Stomach (tissue), 4 donors: ENCODE measurements at regions not wholly inside any gene's neighbourhood (a gene's known extent, or its start where the extent isn't known, plus 50 kb on each side); places are given as distances from the start of the nearest gene placed in this dataset.

Experiments
- POLR2A ChIP-seq, 4 donors: fragments of 450-650 bp; IDR thresholded peaks; one replicate each; pipeline ENCODE4 v1.6.1; 2016; ENCODE audit warnings: antibody characterized with exemption in 4 of 4, control low read depth in 2 of 4, mild to moderate bottlenecking in 1 of 4, moderate library complexity in 1 of 4
- POLR2AphosphoS5 ChIP-seq, 3 donors: sonication (generic); formaldehyde crosslinking; IDR thresholded peaks; one replicate each; pipeline ENCODE4 v1.6.1; 2016; ENCODE audit warnings: antibody characterized with exemption in 3 of 3
- TF ChIP-seq, protein P1 (sequence below), 7 experiments: fragments of 450-650 bp in 4 of 7; fragments of 200-600 bp in 3 of 7; sonication (generic) in 3 of 7; IDR thresholded peaks; one replicate each; pipeline ENCODE4 v1.5.1; 2016 to 2019; ENCODE audit warnings: antibody characterized with exemption in 7 of 7, control low read depth in 2 of 7, mild to moderate bottlenecking in 1 of 7

DNA sequence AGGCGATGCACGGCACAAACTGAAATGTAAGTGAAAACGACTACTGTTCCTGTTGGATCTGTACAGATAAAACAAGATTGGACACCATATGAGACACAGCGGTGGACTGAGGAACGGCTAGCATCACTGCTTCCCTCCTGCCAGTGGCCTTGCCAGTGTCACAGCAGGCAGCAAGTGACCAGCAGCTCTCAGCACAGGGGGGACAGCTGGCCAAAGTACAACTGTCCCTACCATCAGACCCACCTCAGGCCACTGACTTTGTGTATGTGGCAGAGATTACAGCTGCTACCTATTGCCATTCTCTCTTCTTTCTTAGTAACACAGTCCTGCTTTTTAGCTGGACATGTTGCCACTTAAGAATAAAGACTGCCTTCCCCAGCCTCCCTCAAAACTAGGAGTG, 80.0 kb upstream of the SLC66A3 start:
- TF ChIP-seq, protein P1, sequence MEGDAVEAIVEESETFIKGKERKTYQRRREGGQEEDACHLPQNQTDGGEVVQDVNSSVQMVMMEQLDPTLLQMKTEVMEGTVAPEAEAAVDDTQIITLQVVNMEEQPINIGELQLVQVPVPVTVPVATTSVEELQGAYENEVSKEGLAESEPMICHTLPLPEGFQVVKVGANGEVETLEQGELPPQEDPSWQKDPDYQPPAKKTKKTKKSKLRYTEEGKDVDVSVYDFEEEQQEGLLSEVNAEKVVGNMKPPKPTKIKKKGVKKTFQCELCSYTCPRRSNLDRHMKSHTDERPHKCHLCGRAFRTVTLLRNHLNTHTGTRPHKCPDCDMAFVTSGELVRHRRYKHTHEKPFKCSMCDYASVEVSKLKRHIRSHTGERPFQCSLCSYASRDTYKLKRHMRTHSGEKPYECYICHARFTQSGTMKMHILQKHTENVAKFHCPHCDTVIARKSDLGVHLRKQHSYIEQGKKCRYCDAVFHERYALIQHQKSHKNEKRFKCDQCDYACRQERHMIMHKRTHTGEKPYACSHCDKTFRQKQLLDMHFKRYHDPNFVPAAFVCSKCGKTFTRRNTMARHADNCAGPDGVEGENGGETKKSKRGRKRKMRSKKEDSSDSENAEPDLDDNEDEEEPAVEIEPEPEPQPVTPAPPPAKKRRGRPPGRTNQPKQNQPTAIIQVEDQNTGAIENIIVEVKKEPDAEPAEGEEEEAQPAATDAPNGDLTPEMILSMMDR (IDR thresholded peaks at IDR 0.05): no peak
- TF ChIP-seq POLR2AphosphoS5 (IDR thresholded peaks at IDR 0.05) (no peak), POLR2A (IDR thresholded peaks at IDR 0.05) (no peak)
